Loucy (cell line): ENCODE measurements at regions not wholly inside any gene's neighbourhood (a gene's known extent, or its start where the extent isn't known, plus 50 kb on each side); places are given as distances from the start of the nearest gene placed in this dataset.

Experiments
- H2AFZ ChIP-seq: fragments of 200-600 bp; sonication (generic); 2 replicates; pipeline ENCODE4 v1.6.0; 2016; ENCODE audit warnings: antibody characterized with exemption, mild to moderate bottlenecking, low read length, moderate library complexity
- H3F3A ChIP-seq: fragments of 200-600 bp; 2 replicates; pipeline ENCODE4 v1.6.0; 2016; ENCODE audit warnings: antibody characterized with exemption, low read depth, mild to moderate bottlenecking
- H3K27me3 ChIP-seq: fragments of 200-600 bp; sonication (generic); 2 replicates; pipeline ENCODE4 v1.6.1; 2014; ENCODE audit warnings: low read length, mild to moderate bottlenecking; ENCODE audit not compliant: insufficient read depth, poor library complexity, severe bottlenecking
- H3K36me3 ChIP-seq: fragments of 200-600 bp; sonication (generic); 2 replicates; pipeline ENCODE4 v1.6.1; 2016; ENCODE audit warnings: low read length; ENCODE audit not compliant: insufficient read depth
- H3K4me1 ChIP-seq: fragments of 200-600 bp; sonication (generic); 2 replicates; pipeline ENCODE4 v1.5.1; 2014; ENCODE audit warnings: low read length, mild to moderate bottlenecking; ENCODE audit not compliant: insufficient read depth, poor library complexity, severe bottlenecking
- H3K4me2 ChIP-seq: fragments of 200-600 bp; sonication (generic); 2 replicates; pipeline ENCODE4 v1.6.0; 2014; ENCODE audit warnings: antibody characterized with exemption, low read length, low read depth, mild to moderate bottlenecking; ENCODE audit not compliant: poor library complexity, severe bottlenecking
- H3K4me3 ChIP-seq: fragments of 200-600 bp; sonication (generic); 2 replicates; pipeline ENCODE4 v1.5.1; 2014; ENCODE audit warnings: low read length, mild to moderate bottlenecking, mixed read lengths; ENCODE audit not compliant: poor library complexity, severe bottlenecking
- H3K79me2 ChIP-seq: fragments of 200-600 bp; sonication (generic); 2 replicates; pipeline ENCODE4 v1.6.1; 2014; ENCODE audit warnings: low read length; ENCODE audit not compliant: insufficient read depth
- H3K9ac ChIP-seq: fragments of 200-600 bp; sonication (generic); 2 replicates; pipeline ENCODE4 v1.6.0; 2014; ENCODE audit warnings: mild to moderate bottlenecking, low read depth, low read length, moderate library complexity; ENCODE audit not compliant: poor library complexity, severe bottlenecking
- H3K9me2 ChIP-seq: fragments of 200-600 bp; sonication (generic); replicated peaks from 2 replicates; pipeline ENCODE4 v1.6.1; 2016; ENCODE audit warnings: low read depth, low read length, mixed read lengths
- H3K9me3 ChIP-seq: fragments of 200-600 bp; sonication (generic); 2 replicates; pipeline ENCODE4 v1.6.1; 2014; ENCODE audit warnings: mild to moderate bottlenecking, antibody characterized with exemption, low read length, low read depth; ENCODE audit not compliant: insufficient read depth
- H4K20me1 ChIP-seq: fragments of 200-600 bp; sonication (generic); 2 replicates; pipeline ENCODE4 v1.6.0; 2014; ENCODE audit warnings: antibody characterized with exemption, low read length, mild to moderate bottlenecking; ENCODE audit not compliant: insufficient read depth, poor library complexity, severe bottlenecking
- EZH2phosphoT487 ChIP-seq: fragments of 200-600 bp; IDR thresholded peaks from 2 replicates; pipeline ENCODE4 v1.6.1; 2018; ENCODE audit warnings: antibody characterized with exemption, mild to moderate bottlenecking, moderate library complexity, borderline replicate concordance
- TF ChIP-seq, protein P1 (sequence below): fragments of 200-600 bp; sonication (generic); conservative IDR thresholded peaks from 2 replicates; pipeline ENCODE4 v1.5.1; 2014; ENCODE audit warnings: mild to moderate bottlenecking, antibody characterized with exemption, low read length

DNA sequence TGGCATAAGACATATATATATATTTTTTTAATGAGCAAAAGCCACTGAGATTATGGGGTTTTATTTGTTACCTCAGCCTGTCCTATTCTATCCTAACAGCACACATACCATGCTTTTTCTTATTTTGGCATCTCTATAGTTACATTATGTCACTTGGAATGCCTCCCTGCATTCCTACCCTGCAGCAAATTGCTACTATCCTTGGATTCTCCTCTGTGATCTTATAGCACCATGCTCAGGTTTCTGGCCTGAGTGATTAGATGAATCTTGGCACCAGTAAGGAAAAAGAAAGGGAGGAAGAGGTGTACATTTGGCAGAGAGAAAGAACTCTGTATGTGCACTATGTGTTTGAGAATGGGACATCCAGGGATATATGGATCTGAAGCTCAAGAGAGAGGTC, 86.3 kb upstream of the PELI1 start:
- H3K27me3 ChIP-seq, result no peaks in the 10 kb centered on the region
- H3K9ac ChIP-seq, result no peak overlapping the region
- no peak overlapping the region for H3K4me3 ChIP-seq
- no peaks in the 10 kb centered on the region for H3K9me3 ChIP-seq
- H3K4me1 ChIP-seq, result peaks cover 17% of the 10 kb centered on the region
- no peak overlapping the region for H3K4me2 ChIP-seq
- H2AFZ ChIP-seq, result no peak overlapping the region
- H3K9me2 ChIP-seq, result no peaks in the 10 kb centered on the region
- H4K20me1 ChIP-seq, result no peaks in the 10 kb centered on the region
- H3F3A ChIP-seq, result no peaks in the 10 kb centered on the region
- TF ChIP-seq EZH2phosphoT487, result no peak
- TF ChIP-seq, protein P1, sequence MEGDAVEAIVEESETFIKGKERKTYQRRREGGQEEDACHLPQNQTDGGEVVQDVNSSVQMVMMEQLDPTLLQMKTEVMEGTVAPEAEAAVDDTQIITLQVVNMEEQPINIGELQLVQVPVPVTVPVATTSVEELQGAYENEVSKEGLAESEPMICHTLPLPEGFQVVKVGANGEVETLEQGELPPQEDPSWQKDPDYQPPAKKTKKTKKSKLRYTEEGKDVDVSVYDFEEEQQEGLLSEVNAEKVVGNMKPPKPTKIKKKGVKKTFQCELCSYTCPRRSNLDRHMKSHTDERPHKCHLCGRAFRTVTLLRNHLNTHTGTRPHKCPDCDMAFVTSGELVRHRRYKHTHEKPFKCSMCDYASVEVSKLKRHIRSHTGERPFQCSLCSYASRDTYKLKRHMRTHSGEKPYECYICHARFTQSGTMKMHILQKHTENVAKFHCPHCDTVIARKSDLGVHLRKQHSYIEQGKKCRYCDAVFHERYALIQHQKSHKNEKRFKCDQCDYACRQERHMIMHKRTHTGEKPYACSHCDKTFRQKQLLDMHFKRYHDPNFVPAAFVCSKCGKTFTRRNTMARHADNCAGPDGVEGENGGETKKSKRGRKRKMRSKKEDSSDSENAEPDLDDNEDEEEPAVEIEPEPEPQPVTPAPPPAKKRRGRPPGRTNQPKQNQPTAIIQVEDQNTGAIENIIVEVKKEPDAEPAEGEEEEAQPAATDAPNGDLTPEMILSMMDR, result no peak
- no peaks in the 10 kb centered on the region for H3K79me2 ChIP-seq
- H3K36me3 ChIP-seq, result no peaks in the 10 kb centered on the region

DNA sequence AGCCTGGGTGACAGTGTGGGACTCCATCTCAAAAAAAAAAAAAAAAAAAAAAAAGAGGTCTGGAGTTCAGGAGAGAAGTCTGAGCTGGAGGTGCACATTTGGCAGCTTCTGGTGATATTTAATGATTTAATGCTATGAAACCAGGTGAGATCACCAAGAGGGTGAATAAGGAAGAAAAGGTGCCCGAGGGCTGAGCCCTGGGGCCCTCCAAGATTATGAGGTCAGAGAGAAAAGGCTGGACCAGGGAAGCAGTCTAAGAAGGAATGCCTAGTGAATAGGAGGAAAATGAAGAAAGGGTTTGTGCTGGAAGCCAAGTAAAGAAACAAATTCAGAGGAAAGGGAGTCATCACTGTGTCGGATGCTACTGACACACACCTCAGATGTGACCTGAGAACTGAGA, 88.0 kb upstream of the PELI1 start:
- H4K20me1 ChIP-seq, result no peaks in the 10 kb centered on the region
- TF ChIP-seq, protein P1, result no peak
- no peak for TF ChIP-seq EZH2phosphoT487
- H3K9me3 ChIP-seq, result no peaks in the 10 kb centered on the region
- no peak overlapping the region for H3K4me3 ChIP-seq
- no peak overlapping the region for H2AFZ ChIP-seq
- no peaks in the 10 kb centered on the region for H3K36me3 ChIP-seq
- H3K9me2 ChIP-seq, result no peaks in the 10 kb centered on the region
- H3K4me1 ChIP-seq, result peaks cover 17% of the 10 kb centered on the region
- no peaks in the 10 kb centered on the region for H3F3A ChIP-seq
- no peaks in the 10 kb centered on the region for H3K79me2 ChIP-seq
- H3K27me3 ChIP-seq, result no peaks in the 10 kb centered on the region
- H3K9ac ChIP-seq, result no peak overlapping the region
- no peak overlapping the region for H3K4me2 ChIP-seq

DNA sequence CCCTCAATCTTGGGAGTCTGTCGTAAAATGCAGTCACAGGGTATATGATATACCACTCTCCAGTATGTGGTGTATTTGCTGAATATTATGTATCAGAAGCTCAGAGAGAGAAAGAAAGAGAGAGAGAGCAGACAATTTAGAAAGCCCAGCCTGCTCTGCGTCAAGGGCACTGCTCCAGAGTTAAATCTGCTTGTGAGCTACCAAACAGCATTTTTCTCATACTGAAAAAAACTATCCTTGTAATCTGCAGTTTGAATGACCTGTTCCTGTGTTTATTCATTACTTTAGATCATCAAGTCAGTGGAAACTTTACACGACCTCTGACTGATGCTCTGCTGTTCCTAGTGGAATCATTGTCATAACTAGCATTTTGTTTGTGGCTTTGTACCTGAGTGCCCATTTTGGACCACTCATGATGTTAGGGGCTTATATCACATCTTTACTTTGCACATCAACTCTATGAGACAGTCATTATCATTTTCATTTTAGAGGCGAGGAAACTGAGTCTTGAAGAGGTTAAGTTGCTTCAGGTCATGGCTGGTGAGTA, 89.2 kb upstream of the PELI1 start:
- no peak overlapping the region for H3K9ac ChIP-seq
- H3K36me3 ChIP-seq, result no peaks in the 10 kb centered on the region
- H2AFZ ChIP-seq, result no peak overlapping the region
- H3K9me2 ChIP-seq, result no peaks in the 10 kb centered on the region
- no peak overlapping the region for H3K4me2 ChIP-seq
- no peaks in the 10 kb centered on the region for H3K27me3 ChIP-seq
- no peak for TF ChIP-seq EZH2phosphoT487
- TF ChIP-seq, protein P1, result no peak
- no peaks in the 10 kb centered on the region for H3K9me3 ChIP-seq
- no peaks in the 10 kb centered on the region for H4K20me1 ChIP-seq
- peaks cover 10% of the 10 kb centered on the region for H3K4me1 ChIP-seq
- H3F3A ChIP-seq, result no peaks in the 10 kb centered on the region
- H3K79me2 ChIP-seq, result no peaks in the 10 kb centered on the region
- no peak overlapping the region for H3K4me3 ChIP-seq
